B cell (primary cell): ENCODE measurements at regions not wholly inside any gene's neighbourhood (a gene's known extent, or its start where the extent isn't known, plus 50 kb on each side); places are given as distances from the start of the nearest gene placed in this dataset.

Source experiments
- ATAC-seq: fragments of 200-7000 bp; cut with Tn5 transposase; one replicate; pipeline ENCODE4 v1.10.0; 2021; ENCODE audit warnings: low read depth, mild to moderate bottlenecking, moderate number of reproducible peaks, moderate library complexity
- CTCF ChIA-PET: fragments of 350-600 bp; sonication (Branson Sonifier 250); formaldehyde crosslinking; loops from one replicate; lab custom pipeline; 2021; ENCODE audit warnings: antibody characterized with exemption, inconsistent platforms; lab: Charles Lee
- POLR2A ChIA-PET: fragments of 350-600 bp; sonication (Branson Sonifier 250); formaldehyde crosslinking; loops from one replicate; lab custom pipeline; 2021; ENCODE audit warnings: antibody characterized with exemption; lab: Charles Lee
- DNase-seq: peaks from one replicate; pipeline ENCODE4 v3.0.0; 2013
- H2AFZ ChIP-seq: 2 replicates; pipeline ENCODE4 v1.6.1; 2012; ENCODE audit warnings: mild to moderate bottlenecking, low read depth, low read length; ENCODE audit not compliant: insufficient read depth, poor library complexity, severe bottlenecking
- H3K27ac ChIP-seq, 2 donors: 1 replicate in 1 of 2; 2 replicates in 1 of 2; pipeline ENCODE4 v1.5.1; 2012 to 2013; ENCODE audit warnings: low read length in 2 of 2, mild to moderate bottlenecking in 2 of 2, moderate library complexity in 1 of 2
- H3K27me3 ChIP-seq, 4 experiments: fragments of 200-600 bp in 1 of 4; sonication (generic) in 1 of 4; replicated peaks in 1 of 4; 1 replicate in 2 of 4; 2 replicates in 2 of 4; pipeline versions ENCODE4 v1.6.1 to v1.7.0; 2013 to 2016; ENCODE audit warnings: low read length in 3 of 4, mild to moderate bottlenecking in 2 of 4, mixed read lengths in 1 of 4, moderate library complexity in 1 of 4; ENCODE audit not compliant: insufficient read depth in 4 of 4, control insufficient read depth in 3 of 4; ENCODE audit errors: control extremely low read depth in 1 of 4
- H3K36me3 ChIP-seq, 2 experiments: replicated peaks in 1 of 2; 1 replicate in 1 of 2; 2 replicates in 1 of 2; pipeline versions ENCODE4 v1.6.1 to v1.7.1; 2013; ENCODE audit warnings: low read length in 1 of 2; ENCODE audit not compliant: insufficient read depth in 2 of 2, control insufficient read depth in 1 of 2; ENCODE audit errors: control extremely low read depth in 1 of 2, extremely low read depth in 1 of 2
- H3K4me1 ChIP-seq, 2 donors: fragments of 200-600 bp in 1 of 2; sonication (generic) in 1 of 2; 1 replicate in 1 of 2; 2 replicates in 1 of 2; pipeline versions ENCODE4 v1.5.1 to v1.6.1; 2013 to 2017; ENCODE audit warnings: low read length in 2 of 2; ENCODE audit not compliant: control insufficient read depth in 2 of 2, insufficient read depth in 2 of 2
- H3K4me2 ChIP-seq: replicated peaks from 2 replicates; pipeline ENCODE3; 2012; ENCODE audit warnings: mild to moderate bottlenecking, low read depth, low read length; ENCODE audit not compliant: poor library complexity, severe bottlenecking
- H3K4me3 ChIP-seq, 5 experiments: fragments of 200-600 bp in 1 of 5; sonication (generic) in 1 of 5; 1 replicate in 3 of 5; 2 replicates in 2 of 5; pipeline versions ENCODE4 v1.5.1 to v1.7.0; 2011 to 2016; ENCODE audit warnings: low read length in 4 of 5, mild to moderate bottlenecking in 4 of 5, low read depth in 2 of 5, control low read depth in 1 of 5, moderate library complexity in 1 of 5; ENCODE audit not compliant: insufficient read depth in 1 of 5; ENCODE audit errors: control extremely low read depth in 1 of 5, extremely low read depth in 1 of 5
- H3K79me2 ChIP-seq: fragments of 200-600 bp; sonication (generic); one replicate; pipeline ENCODE4 v1.6.0; 2016; ENCODE audit warnings: low read length; ENCODE audit not compliant: control insufficient read depth, insufficient read depth
- H3K9ac ChIP-seq: fragments of 200-600 bp; sonication (generic); 2 replicates; pipeline ENCODE4 v1.6.1; 2017; ENCODE audit warnings: mild to moderate bottlenecking, low read length, moderate library complexity
- H3K9me3 ChIP-seq, 3 donors: one replicate each; pipeline versions ENCODE4 v1.6.1 to v1.7.1; 2013; ENCODE audit warnings: low read length in 2 of 3; ENCODE audit not compliant: control insufficient read depth in 2 of 3, insufficient read depth in 1 of 3; ENCODE audit errors: control extremely low read depth in 1 of 3
- H4K20me1 ChIP-seq: 2 replicates; pipeline ENCODE4 v1.6.0; 2012; ENCODE audit warnings: mild to moderate bottlenecking, low read length; ENCODE audit not compliant: insufficient read depth, control insufficient read depth, poor library complexity, severe bottlenecking
- H3K27ac Mint-ChIP-seq: one replicate; pipeline ENCODE4 v1.8.0; 2021; ENCODE audit warnings: mixed read lengths
- H3K27me3 Mint-ChIP-seq: one replicate; pipeline ENCODE4 v1.8.0; 2021; ENCODE audit warnings: mixed read lengths
- H3K4me1 Mint-ChIP-seq: one replicate; pipeline ENCODE4 v1.8.0; 2021; ENCODE audit warnings: mixed read lengths
- H3K4me3 Mint-ChIP-seq: one replicate; pipeline ENCODE4 v1.8.0; 2021; ENCODE audit warnings: mixed read lengths
- H3K9me3 Mint-ChIP-seq: one replicate; pipeline ENCODE4 v1.8.0; 2022; ENCODE audit warnings: mixed read lengths; ENCODE audit not compliant: insufficient read depth
- CTCF ChIP-seq: fragments of 200-600 bp; IDR thresholded peaks from one replicate; pipeline ENCODE4 v1.8.0; 2022; ENCODE audit warnings: antibody characterized with exemption, mild to moderate bottlenecking
- EZH2 ChIP-seq: IDR thresholded peaks from 2 replicates; pipeline ENCODE4 v1.6.1; 2012; ENCODE audit warnings: borderline replicate concordance, low read depth, mild to moderate bottlenecking, moderate library complexity, low read length; ENCODE audit not compliant: insufficient read depth, poor library complexity, severe bottlenecking
- WGBS: methylation state at CpG from one replicate; pipeline ENCODE4 v1.1.5; 2013; ENCODE audit warnings: missing lambda C conversion rate; ENCODE audit not compliant: insufficient coverage; 5-methylcytosine and 5-hydroxymethylcytosine counted together
- intact Hi-C: fragments of 100-400 bp; cut with micrococcal nuclease; formaldehyde crosslinking; loops from one replicate; pipeline ENCODE4 v1.10.0; 2022

GRCh38 chr4:181690498-181690897, 552.7 kb upstream of the TENM3 start:
- Histone ChIP-seq H3K4me1 (no peaks in the 10 kb centered on the region), H3K79me2 (no peaks in the 10 kb centered on the region), H3K4me2 (no peak overlapping the region), H3K27me3 (no peaks in the 10 kb centered on the region), H3K36me3 (no peaks in the 10 kb centered on the region), H3K27ac (no peak overlapping the region), H3K9ac (no peak overlapping the region), H4K20me1 (no peaks in the 10 kb centered on the region), H3K9me3 (no peaks in the 10 kb centered on the region), H3K4me3 (no peak overlapping the region), H2AFZ (no peak overlapping the region)
- CTCF ChIA-PET = no interaction called here
- no peaks in the 10 kb centered on the region for H3K4me1 Mint-ChIP-seq
- TF ChIP-seq CTCF = no peak
- no peak for TF ChIP-seq EZH2
- H3K9me3 Mint-ChIP-seq = no peaks in the 10 kb centered on the region
- ATAC-seq = no peak
- no peak overlapping the region for H3K27ac Mint-ChIP-seq
- WGBS = no CpG with 5 or more reads among the region's 2 CpGs
- no peak overlapping the region for H3K4me3 Mint-ChIP-seq
- H3K27me3 Mint-ChIP-seq = no peaks in the 10 kb centered on the region
- intact Hi-C loops = no loop called here
- DNase-seq = no peak
- POLR2A ChIA-PET = no interaction called here

- H4K20me1 ChIP-seq = no peaks in the 10 kb centered on the region
- TF ChIP-seq CTCF (no peak), EZH2 (no peak)
- Mint-ChIP-seq H3K4me1 (no peaks in the 10 kb centered on the region), H3K4me3 (no peak overlapping the region), H3K27me3 (no peaks in the 10 kb centered on the region), H3K27ac (no peak overlapping the region), H3K9me3 (no peaks in the 10 kb centered on the region)
- H3K4me1 ChIP-seq = no peaks in the 10 kb centered on the region
- intact Hi-C loops = no loop called here
- no peak overlapping the region for H2AFZ ChIP-seq
- CTCF ChIA-PET = no interaction called here
- no peak overlapping the region for H3K4me2 ChIP-seq
- no peaks in the 10 kb centered on the region for H3K79me2 ChIP-seq
- ATAC-seq (no peak), DNase-seq (no peak)
- H3K9me3 ChIP-seq = peaks cover 0 to 6% (median 0%) of the 10 kb centered on the region in 3 donors
- no peak overlapping the region for H3K9ac ChIP-seq
- H3K27me3 ChIP-seq = no peaks in the 10 kb centered on the region
- POLR2A ChIA-PET = no interaction called here
- H3K36me3 ChIP-seq = no peaks in the 10 kb centered on the region
- H3K4me3 ChIP-seq = no peak overlapping the region
- WGBS = 57% methylated on average over 1 of the region's 5 CpGs
- H3K27ac ChIP-seq = no peak overlapping the region
These were observed 550.2 kb upstream of the TENM3 start for GRCh38 chr4:181692965-181693364.
